SK-N-SH (cell line): ENCODE measurements at regions not wholly inside any gene's neighbourhood (a gene's known extent, or its start where the extent isn't known, plus 50 kb on each side); places are given as distances from the start of the nearest gene placed in this dataset.
"Not testable (repeated sequence)": the region's sequence is repeated elsewhere in the genome, so short reads cannot be mapped to it uniquely, and the experiment has no call there.

Experiments used
- CTCF ChIA-PET: fragments of 300-600, 350-600 bp; formaldehyde crosslinking; extraction: SDS; loops from one replicate; lab custom pipeline; 2021; lab: Yijun Ruan, JAX
- POLR2A ChIA-PET: fragments of 350-600 bp; sonication (Branson Sonifier 250); formaldehyde crosslinking; extraction: SDS; loops from one replicate; lab custom pipeline; 2020; ENCODE audit warnings: antibody characterized with exemption, inconsistent platforms; lab: Yijun Ruan, JAX
- DNase-seq: peaks from one replicate; pipeline ENCODE4 v3.0.0; 2012
- H2AFZ ChIP-seq: fragments of 200-600 bp; sonication (generic); 2 replicates; pipeline ENCODE4 v1.8.1; 2016; ENCODE audit warnings: antibody characterized with exemption, mild to moderate bottlenecking, low read depth
- H3F3A ChIP-seq: fragments of 200-600 bp; sonication (generic); replicated peaks from 2 replicates; pipeline ENCODE3; 2016; ENCODE audit warnings: antibody characterized with exemption, mild to moderate bottlenecking; ENCODE audit not compliant: insufficient read depth
- H3K27ac ChIP-seq, 2 experiments: fragments of 200-500 bp in 1 of 2; fragments of 200-600 bp in 1 of 2; sonication (Bioruptor generic) in 1 of 2; sonication (generic), shearing (Covaris generic) in 1 of 2; 2 replicates each; pipeline versions ENCODE4 v1.5.1 to v1.6.1; 2014 to 2016; ENCODE audit warnings: low read depth in 2 of 2, inconsistent platforms in 1 of 2, low read length in 1 of 2, mild to moderate bottlenecking in 1 of 2, mixed read lengths in 1 of 2
- H3K27me3 ChIP-seq: fragments of 200-600 bp; sonication (generic), shearing (Covaris generic); 2 replicates; pipeline ENCODE4 v1.6.1; 2016; ENCODE audit warnings: mixed run types; ENCODE audit not compliant: insufficient read depth
- H3K36me3 ChIP-seq, 2 experiments: fragments of 200-500 bp in 1 of 2; fragments of 200-600 bp in 1 of 2; sonication (Bioruptor generic) in 1 of 2; sonication (generic) in 1 of 2; replicated peaks in 1 of 2; 2 replicates each; pipeline versions ENCODE3 to v1.5.1; 2014 to 2016; ENCODE audit warnings: low read length in 1 of 2, mild to moderate bottlenecking in 1 of 2; ENCODE audit not compliant: insufficient read depth in 2 of 2, control insufficient read depth in 1 of 2
- H3K4me1 ChIP-seq, 2 experiments: fragments of 200-500 bp in 1 of 2; fragments of 200-600 bp in 1 of 2; sonication (Bioruptor generic) in 1 of 2; sonication (generic), shearing (Covaris generic) in 1 of 2; 2 replicates each; pipeline versions ENCODE4 v1.5.1 to v1.6.1; 2014 to 2016; ENCODE audit warnings: low read depth in 1 of 2, low read length in 1 of 2, mixed run types in 1 of 2; ENCODE audit not compliant: insufficient read depth in 2 of 2, control insufficient read depth in 1 of 2
- H3K4me2 ChIP-seq: fragments of 200-600 bp; sonication (generic), shearing (Covaris generic); 2 replicates; pipeline ENCODE4 v1.6.1; 2017; ENCODE audit warnings: mixed run types
- H3K4me3 ChIP-seq, 2 experiments: fragments of 200-500 bp in 1 of 2; fragments of 200-600 bp in 1 of 2; sonication (Bioruptor generic) in 1 of 2; sonication (generic), shearing (Covaris generic) in 1 of 2; 2 replicates each; pipeline versions ENCODE4 v1.5.1 to v1.8.1; 2014 to 2016; ENCODE audit warnings: low read depth in 2 of 2, inconsistent platforms in 1 of 2, low read length in 1 of 2, mild to moderate bottlenecking in 1 of 2, mixed read lengths in 1 of 2, moderate library complexity in 1 of 2
- H3K79me2 ChIP-seq: fragments of 200-600 bp; sonication (generic); 2 replicates; pipeline ENCODE4 v1.8.1; 2017; ENCODE audit warnings: mild to moderate bottlenecking; ENCODE audit not compliant: insufficient read depth
- H3K9ac ChIP-seq: fragments of 200-600 bp; sonication (generic); 2 replicates; pipeline ENCODE4 v1.6.1; 2017; ENCODE audit warnings: mixed run types
- H3K9me2 ChIP-seq: fragments of 200-600 bp; sonication (generic); 2 replicates; pipeline ENCODE4 v1.6.1; 2017; ENCODE audit warnings: mixed run types
- H3K9me3 ChIP-seq: fragments of 200-600 bp; sonication (generic); 2 replicates; pipeline ENCODE4 v1.6.1; 2017; ENCODE audit warnings: mixed run types, mild to moderate bottlenecking, moderate library complexity
- H4K20me1 ChIP-seq: fragments of 200-600 bp; sonication (generic); 2 replicates; pipeline ENCODE4 v1.6.1; 2017; ENCODE audit warnings: mild to moderate bottlenecking, mixed run types; ENCODE audit not compliant: insufficient read depth
- CHD2 ChIP-seq: fragments of 150-350 bp; IDR thresholded peaks from 2 replicates; pipeline ENCODE4 v1.6.1; 2018; ENCODE audit warnings: low read length; ENCODE audit not compliant: partially characterized antibody
- ELF1 ChIP-seq: IDR thresholded peaks from 2 replicates; pipeline ENCODE4 v1.4.0; 2012
- EZH2phosphoT487 ChIP-seq: fragments of 200-600 bp; sonication (generic); IDR thresholded peaks from 2 replicates; pipeline ENCODE4 v1.6.1; 2017; ENCODE audit warnings: low read depth, mixed run types, mild to moderate bottlenecking, antibody characterized with exemption, moderate library complexity, borderline replicate concordance
- FOSL2 ChIP-seq: IDR thresholded peaks from 2 replicates; pipeline ENCODE4 v1.4.0; 2012; ENCODE audit warnings: low read depth, mild to moderate bottlenecking, moderate library complexity, borderline replicate concordance
- NFIC ChIP-seq: IDR thresholded peaks from 2 replicates; pipeline ENCODE4 v1.4.0; 2012; ENCODE audit warnings: borderline replicate concordance
- RFX5 ChIP-seq: IDR thresholded peaks from 2 replicates; pipeline ENCODE4 v1.6.1; 2012; ENCODE audit warnings: mild to moderate bottlenecking, improper control_type of control experiment, low read length
- SMC3 ChIP-seq: IDR thresholded peaks from 2 replicates; pipeline ENCODE4 v1.6.1; 2012; ENCODE audit warnings: low read depth, low read length, improper control_type of control experiment
- TAF1 ChIP-seq: IDR thresholded peaks from 2 replicates; pipeline ENCODE4 v1.6.1; 2012; ENCODE audit warnings: low read depth, mild to moderate bottlenecking, low read length, moderate library complexity, borderline replicate concordance
- TCF12 ChIP-seq: IDR thresholded peaks from 2 replicates; pipeline ENCODE4 v1.4.0; 2012
- TEAD4 ChIP-seq: IDR thresholded peaks from 2 replicates; pipeline ENCODE4 v1.4.0; 2012; ENCODE audit warnings: mild to moderate bottlenecking, borderline replicate concordance; ENCODE audit not compliant: insufficient read depth
- WGBS: methylation state at CpG from one replicate; pipeline ENCODE4 v1.1.6; 2017; ENCODE audit warnings: low lambda C conversion rate; 5-methylcytosine and 5-hydroxymethylcytosine counted together
- TF ChIP-seq, protein P1 (sequence below): fragments of 150-350 bp; IDR thresholded peaks from 2 replicates; pipeline ENCODE4 v1.6.1; 2017; ENCODE audit warnings: antibody characterized with exemption, low read length, low read depth, borderline replicate concordance

DNA sequence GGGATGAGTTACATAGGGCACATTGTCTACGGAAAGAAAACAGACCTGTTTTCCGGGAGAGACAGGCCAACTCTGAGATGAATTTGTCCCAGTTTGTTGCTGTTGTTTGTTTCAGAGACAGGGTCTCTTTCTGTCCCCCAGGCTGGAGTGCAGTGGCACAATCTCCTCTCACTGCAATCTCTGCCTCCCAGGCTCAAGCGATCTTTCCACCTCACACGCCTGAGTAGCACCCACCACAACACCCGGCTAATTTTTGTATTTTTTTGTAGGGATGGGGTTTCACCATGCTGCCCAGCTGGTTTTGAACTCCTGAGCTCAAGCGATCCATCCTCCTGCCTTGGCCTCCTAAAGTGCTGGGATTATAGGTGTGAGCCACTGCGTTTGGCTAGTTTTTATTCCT, 125.5 kb upstream of the ERRFI1 start:
- no peaks in the 10 kb centered on the region for H3K9me3 ChIP-seq
- H3K4me3 ChIP-seq = no peak overlapping the region
- TF ChIP-seq TCF12 = no peak
- TF ChIP-seq SMC3 = no peak
- no peak for TF ChIP-seq FOSL2
- TF ChIP-seq CHD2 = no peak
- TF ChIP-seq, protein P1, sequence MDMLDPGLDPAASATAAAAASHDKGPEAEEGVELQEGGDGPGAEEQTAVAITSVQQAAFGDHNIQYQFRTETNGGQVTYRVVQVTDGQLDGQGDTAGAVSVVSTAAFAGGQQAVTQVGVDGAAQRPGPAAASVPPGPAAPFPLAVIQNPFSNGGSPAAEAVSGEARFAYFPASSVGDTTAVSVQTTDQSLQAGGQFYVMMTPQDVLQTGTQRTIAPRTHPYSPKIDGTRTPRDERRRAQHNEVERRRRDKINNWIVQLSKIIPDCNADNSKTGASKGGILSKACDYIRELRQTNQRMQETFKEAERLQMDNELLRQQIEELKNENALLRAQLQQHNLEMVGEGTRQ = no peak
- TF ChIP-seq TEAD4 = no peak
- no peak for TF ChIP-seq RFX5
- TF ChIP-seq TAF1 = no peak
- TF ChIP-seq, all 33 proteins: peak for 0
- no peak overlapping the region for H3K9ac ChIP-seq
- no peaks in the 10 kb centered on the region for H3K27me3 ChIP-seq
- H3K79me2 ChIP-seq = no peaks in the 10 kb centered on the region
- no peaks in the 10 kb centered on the region for H4K20me1 ChIP-seq
- no peak overlapping the region for H3K27ac ChIP-seq
- no peak overlapping the region for H3K4me2 ChIP-seq
- ChIA-PET POLR2A (no interaction called here), CTCF (no interaction called here)
- H3K4me1 ChIP-seq = no peaks in the 10 kb centered on the region
- H3K36me3 ChIP-seq = no peaks in the 10 kb centered on the region
- no peaks in the 10 kb centered on the region for H3K9me2 ChIP-seq
- WGBS = 94% methylated on average over 7 of the region's 7 CpGs
- H3F3A ChIP-seq = no peaks in the 10 kb centered on the region
- DNase-seq = no peak
- no peak overlapping the region for H2AFZ ChIP-seq

DNA sequence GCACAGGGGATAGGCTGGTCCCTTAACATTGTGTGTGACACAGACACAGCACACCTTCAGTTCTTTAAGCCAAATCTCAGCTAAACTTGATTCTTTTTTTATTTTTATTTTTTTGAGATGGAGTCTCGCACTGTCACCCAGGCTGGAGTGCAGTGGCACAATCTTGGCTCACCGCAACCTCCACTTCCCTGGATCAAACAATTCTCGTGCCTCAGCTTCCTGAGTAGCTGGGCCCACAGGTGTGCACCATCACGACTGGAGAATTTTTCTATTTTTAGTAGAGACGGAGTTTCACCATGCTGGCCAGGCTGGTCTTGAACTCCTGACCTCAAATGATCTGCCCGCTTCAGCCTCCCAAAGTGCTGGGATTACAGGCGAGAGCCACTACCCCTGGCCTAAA, 123.6 kb upstream of the ERRFI1 start:
- H3K36me3 ChIP-seq, H2AFZ ChIP-seq, H3K4me2 ChIP-seq, H4K20me1 ChIP-seq, POLR2A ChIA-PET, H3K4me3 ChIP-seq, H3K9me2 ChIP-seq, H3K9ac ChIP-seq, H3K27me3 ChIP-seq, CTCF ChIA-PET, H3K9me3 ChIP-seq, DNase-seq, H3K4me1 ChIP-seq, H3K79me2 ChIP-seq, H3K27ac ChIP-seq, H3F3A ChIP-seq: not testable (repeated sequence)
- 94% methylated on average over 7 of the region's 7 CpGs for WGBS

DNA sequence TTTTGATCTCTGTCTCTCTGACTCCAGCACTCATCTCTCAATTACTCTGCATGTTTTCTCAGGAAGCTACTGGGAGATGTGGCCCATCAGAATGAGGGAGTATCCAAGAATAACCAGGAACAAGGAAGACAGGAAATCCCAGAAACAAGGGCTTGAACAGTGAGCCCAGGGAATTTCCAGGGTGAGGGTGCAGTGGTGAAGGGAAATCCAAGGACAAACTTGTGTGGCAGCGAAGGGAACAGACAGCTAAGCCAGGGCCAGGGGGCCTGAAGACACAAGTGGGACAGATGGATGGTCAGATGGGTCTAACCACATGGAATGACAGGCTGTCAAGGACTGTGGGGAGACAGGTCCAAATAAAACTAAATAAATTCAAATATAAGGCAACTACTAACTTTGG, 121.8 kb upstream of the ERRFI1 start:
- no peaks in the 10 kb centered on the region for H3K9me2 ChIP-seq
- 91% methylated on average over 1 of the region's 1 CpG for WGBS
- H2AFZ ChIP-seq = no peak overlapping the region
- DNase-seq = no peak
- CTCF ChIA-PET = interaction anchor here (1.3 kb wide), 1 partner anchor 166 kb away, joined by 3 read pairs; no protein-coding TSS in a partner anchor
- H3K36me3 ChIP-seq = no peaks in the 10 kb centered on the region
- H3K27ac ChIP-seq = no peak overlapping the region
- H3K79me2 ChIP-seq = no peaks in the 10 kb centered on the region
- no peaks in the 10 kb centered on the region for H4K20me1 ChIP-seq
- H3K4me3 ChIP-seq = no peak overlapping the region
- H3K4me1 ChIP-seq = no peaks in the 10 kb centered on the region
- POLR2A ChIA-PET = no interaction called here
- peaks cover 5% of the 10 kb centered on the region for H3F3A ChIP-seq
- no peak overlapping the region for H3K4me2 ChIP-seq
- no peaks in the 10 kb centered on the region for H3K27me3 ChIP-seq
- no peak for TF ChIP-seq NFIC
- TF ChIP-seq EZH2phosphoT487 = no peak
- TF ChIP-seq ELF1 = no peak
- TF ChIP-seq, all 33 proteins: peak for 0
- no peak overlapping the region for H3K9ac ChIP-seq
- H3K9me3 ChIP-seq = no peaks in the 10 kb centered on the region
